OCI-LY7 (cell line): ENCODE measurements at regions not wholly inside any gene's neighbourhood (a gene's known extent, or its start where the extent isn't known, plus 50 kb on each side); places are given as distances from the start of the nearest gene placed in this dataset.

Experiments used
- BruUV-seq: library from RNA; stranded (reverse); fragments of 400-500 nt; replicated peaks from 2 replicates; lab custom pipeline; 2021; lab: Mats Ljungman, UMichigan
- CTCF ChIA-PET: fragments of 300-600 bp; sonication (Branson Sonifier 250); formaldehyde crosslinking; loops from one replicate; lab custom pipeline; 2022; ENCODE audit warnings: antibody characterized with exemption; ENCODE audit not compliant: unreplicated experiment; lab: Charles Lee
- POLR2A ChIA-PET: fragments of 300-600 bp; sonication (Branson Sonifier 250); formaldehyde crosslinking; loops from one replicate; lab custom pipeline; 2022; ENCODE audit warnings: antibody characterized with exemption; lab: Charles Lee
- DNase-seq: peaks from one replicate; pipeline ENCODE4 v3.0.0-alpha.2; 2015; ENCODE audit warnings: low spot score
- H2AFZ ChIP-seq: fragments of 200-600 bp; sonication (generic), shearing (Covaris generic); 2 replicates; pipeline ENCODE4 v1.6.1; 2014; ENCODE audit warnings: mild to moderate bottlenecking, antibody characterized with exemption, low read length, moderate library complexity
- H3K27ac ChIP-seq: fragments of 200-600 bp; sonication (generic); 2 replicates; pipeline ENCODE4 v1.5.1; 2014; ENCODE audit warnings: mixed run types, low read depth, mild to moderate bottlenecking, moderate library complexity, low read length, inconsistent platforms; ENCODE audit not compliant: poor library complexity, severe bottlenecking
- H3K36me3 ChIP-seq: fragments of 200-600 bp; sonication (generic); 2 replicates; pipeline ENCODE4 v1.6.1; 2014; ENCODE audit warnings: mild to moderate bottlenecking, antibody characterized with exemption, low read length, moderate library complexity, mixed read lengths; ENCODE audit not compliant: insufficient read depth
- H3K4me1 ChIP-seq: fragments of 200-600 bp; sonication (generic); 2 replicates; pipeline ENCODE4 v1.5.1; 2014; ENCODE audit warnings: mild to moderate bottlenecking, low read length; ENCODE audit not compliant: insufficient read depth, poor library complexity, severe bottlenecking
- H3K4me2 ChIP-seq: fragments of 200-600 bp; sonication (generic); 2 replicates; pipeline ENCODE4 v1.6.1; 2014; ENCODE audit warnings: mild to moderate bottlenecking, low read length
- H3K4me3 ChIP-seq: fragments of 200-600 bp; sonication (generic); 2 replicates; pipeline ENCODE4 v1.5.1; 2014; ENCODE audit warnings: mild to moderate bottlenecking, low read depth, low read length; ENCODE audit not compliant: poor library complexity, severe bottlenecking
- H3K79me2 ChIP-seq: fragments of 200-600 bp; sonication (generic); 2 replicates; pipeline ENCODE4 v1.6.1; 2016; ENCODE audit warnings: low read depth, mild to moderate bottlenecking, low read length, moderate library complexity, mixed read lengths; ENCODE audit not compliant: insufficient read depth
- H3K9me2 ChIP-seq: fragments of 200-600 bp; sonication (generic); 2 replicates; pipeline ENCODE4 v1.6.1; 2016; ENCODE audit warnings: mild to moderate bottlenecking, low read length, mixed read lengths; ENCODE audit not compliant: insufficient read depth
- H3K9me3 ChIP-seq: fragments of 200-600 bp; sonication (generic); 2 replicates; pipeline ENCODE4 v1.6.1; 2014; ENCODE audit warnings: mild to moderate bottlenecking, mixed run types, low read length, mixed read lengths
- H4K20me1 ChIP-seq: fragments of 200-600 bp; sonication (generic); 2 replicates; pipeline ENCODE4 v1.6.1; 2014; ENCODE audit warnings: mild to moderate bottlenecking, antibody characterized with exemption, low read length, moderate library complexity, mixed read lengths; ENCODE audit not compliant: insufficient read depth
- EZH2phosphoT487 ChIP-seq: fragments of 200-600 bp; sonication (generic); IDR thresholded peaks from 2 replicates; pipeline ENCODE4 v1.6.1; 2018; ENCODE audit warnings: low read depth, borderline replicate concordance, mild to moderate bottlenecking, mixed run types, antibody characterized with exemption, low read length, moderate library complexity, mixed read lengths
- intact Hi-C: fragments of 100-400 bp; cut with micrococcal nuclease; formaldehyde crosslinking; loops from one replicate; pipeline ENCODE4 v1.10.0; 2022; ENCODE audit not compliant: unreplicated experiment
- TF ChIP-seq, protein P1 (sequence below): fragments of 200-600 bp; sonication (generic); conservative IDR thresholded peaks from 2 replicates; pipeline ENCODE4 v1.5.1; 2014; ENCODE audit warnings: mild to moderate bottlenecking, antibody characterized with exemption, low read length, moderate library complexity, mixed read lengths

DNA sequence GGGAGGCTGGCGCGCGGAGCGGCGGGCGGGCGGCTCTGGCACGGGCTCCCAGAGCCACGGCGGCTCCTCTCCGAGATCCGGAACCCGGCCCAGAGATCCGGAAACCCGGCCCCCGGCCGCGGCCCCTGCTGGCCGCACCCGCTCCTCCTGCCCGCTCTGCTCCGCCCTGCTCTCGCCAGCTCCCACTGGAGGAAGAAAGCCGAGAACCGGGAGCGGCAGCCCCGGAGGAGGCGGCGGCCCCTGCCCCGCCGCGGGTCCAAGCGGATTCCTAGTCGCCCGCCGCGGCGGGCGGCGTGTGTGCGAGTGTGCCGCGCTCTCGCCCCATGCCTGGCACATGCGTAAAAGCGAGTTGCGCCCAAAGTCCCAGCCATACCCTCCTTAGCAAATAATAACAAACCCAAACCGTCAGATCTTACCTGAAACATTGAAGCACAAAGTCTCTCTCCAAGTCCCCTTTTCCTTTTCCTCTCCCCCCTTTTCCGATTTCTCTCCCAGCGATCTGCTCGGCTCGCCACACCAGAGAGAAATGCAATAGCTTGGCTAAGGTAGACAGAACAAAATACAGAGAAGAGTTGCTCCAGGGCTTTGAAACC is 108.7 kb upstream of the KCTD1 start:
- no peaks in the 10 kb centered on the region for H3K9me2 ChIP-seq
- no peak overlapping the region for H2AFZ ChIP-seq
- no TSS peak for BruUV-seq
- H3K36me3 ChIP-seq = no peaks in the 10 kb centered on the region
- 0 out of 2 replicates have a peak overlapping the region, but pooled peaks have one; percentile 36 for H3K4me2 ChIP-seq
- no peak overlapping the region for H3K27ac ChIP-seq
- no peaks in the 10 kb centered on the region for H3K79me2 ChIP-seq
- H3K4me3 ChIP-seq = peak overlapping the region; percentile 38
- TF ChIP-seq EZH2phosphoT487 = peak; percentile 77
- TF ChIP-seq, protein P1, sequence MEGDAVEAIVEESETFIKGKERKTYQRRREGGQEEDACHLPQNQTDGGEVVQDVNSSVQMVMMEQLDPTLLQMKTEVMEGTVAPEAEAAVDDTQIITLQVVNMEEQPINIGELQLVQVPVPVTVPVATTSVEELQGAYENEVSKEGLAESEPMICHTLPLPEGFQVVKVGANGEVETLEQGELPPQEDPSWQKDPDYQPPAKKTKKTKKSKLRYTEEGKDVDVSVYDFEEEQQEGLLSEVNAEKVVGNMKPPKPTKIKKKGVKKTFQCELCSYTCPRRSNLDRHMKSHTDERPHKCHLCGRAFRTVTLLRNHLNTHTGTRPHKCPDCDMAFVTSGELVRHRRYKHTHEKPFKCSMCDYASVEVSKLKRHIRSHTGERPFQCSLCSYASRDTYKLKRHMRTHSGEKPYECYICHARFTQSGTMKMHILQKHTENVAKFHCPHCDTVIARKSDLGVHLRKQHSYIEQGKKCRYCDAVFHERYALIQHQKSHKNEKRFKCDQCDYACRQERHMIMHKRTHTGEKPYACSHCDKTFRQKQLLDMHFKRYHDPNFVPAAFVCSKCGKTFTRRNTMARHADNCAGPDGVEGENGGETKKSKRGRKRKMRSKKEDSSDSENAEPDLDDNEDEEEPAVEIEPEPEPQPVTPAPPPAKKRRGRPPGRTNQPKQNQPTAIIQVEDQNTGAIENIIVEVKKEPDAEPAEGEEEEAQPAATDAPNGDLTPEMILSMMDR = no peak
- intact Hi-C loops = loop anchor here (10.0 kb wide), 1 partner anchor 348 kb away; no protein-coding TSS in a partner anchor
- ChIA-PET CTCF (no interaction called here), POLR2A (interaction anchor here (0.6 kb wide), 1 partner anchor 818 kb away, joined by 4 read pairs; no protein-coding TSS in a partner anchor)
- no peaks in the 10 kb centered on the region for H3K4me1 ChIP-seq
- DNase-seq = no peak
- no peaks in the 10 kb centered on the region for H4K20me1 ChIP-seq
- H3K9me3 ChIP-seq = no peaks in the 10 kb centered on the region

DNA sequence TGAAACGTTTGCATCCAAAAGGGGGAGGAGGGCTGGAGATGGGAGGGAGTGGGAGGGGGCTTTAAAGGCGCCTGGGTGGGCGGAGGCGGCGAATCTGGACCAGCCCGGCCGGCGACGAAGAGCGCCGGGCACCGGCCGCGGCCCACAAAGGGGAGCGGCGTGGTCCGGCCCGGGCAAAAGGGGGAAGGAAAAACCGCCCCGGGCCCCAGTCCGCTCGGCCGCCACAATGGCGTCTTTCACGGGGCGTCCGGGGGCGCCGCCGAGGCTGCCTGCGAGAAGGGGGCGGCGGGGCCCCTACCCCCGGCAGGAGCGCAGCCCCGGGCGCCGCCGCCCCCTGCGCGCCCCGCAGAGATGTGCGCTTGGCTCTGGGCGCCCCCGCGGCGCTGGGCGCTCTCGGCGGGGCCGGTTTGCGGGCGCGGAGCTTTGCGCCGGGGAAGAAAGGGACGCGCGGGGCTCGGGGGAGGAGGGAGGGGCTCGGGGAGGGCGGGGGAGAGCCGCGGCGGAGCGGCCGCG is 108.1 kb upstream of the KCTD1 start:
- CTCF ChIA-PET = no interaction called here
- Histone ChIP-seq H3K4me3 (peak overlapping the region; percentile 38), H2AFZ (no peak overlapping the region), H3K36me3 (no peaks in the 10 kb centered on the region), H3K4me1 (no peaks in the 10 kb centered on the region), H4K20me1 (no peaks in the 10 kb centered on the region), H3K9me2 (no peaks in the 10 kb centered on the region), H3K4me2 (peak overlapping the region; percentile 50; the same call in 1 of the 2 replicates), H3K9me3 (no peaks in the 10 kb centered on the region), H3K27ac (no peak overlapping the region), H3K79me2 (no peaks in the 10 kb centered on the region)
- intact Hi-C loops = loop anchor here (10.0 kb wide), 1 partner anchor 348 kb away; no protein-coding TSS in a partner anchor
- no TSS peak for BruUV-seq
- no peak for DNase-seq
- POLR2A ChIA-PET = no interaction called here
- TF ChIP-seq, protein P1 = no peak
- no peak for TF ChIP-seq EZH2phosphoT487
